ENCODE measurements at regions not wholly inside any gene's neighbourhood (a gene's known extent, or its start where the extent isn't known, plus 50 kb on each side); places are given as distances from the start of the nearest gene placed in this dataset.

GRCh38 chr22:46054091-46055073 lies 77.4 kb upstream of the WNT7B start (continued):
- TF ChIP-seq ZBTB33 (IDR thresholded peaks at IDR 0.05; ENCODE audit: borderline replicate concordance, low read depth) (no peak), GATA2 (CRISPR knock-in tag; IDR thresholded peaks at IDR 0.05) (no peak), USF2 (IDR thresholded peaks at IDR 0.05; ENCODE audit: borderline replicate concordance, low read depth, low read length) (no peak), SIN3A (IDR thresholded peaks at IDR 0.05; ENCODE audit: borderline replicate concordance, low read depth, low read length) (peak; percentile 56; the same call in 1 of the 2 replicates), CTCF (IDR thresholded peaks at IDR 0.05) (no peak), YY1 (IDR thresholded peaks at IDR 0.05; ENCODE audit: low read depth) (0 out of 2 replicates have a peak, but pooled peaks have one; percentile 18), RAD21 (IDR thresholded peaks at IDR 0.05; ENCODE audit: low read length) (no peak), RXRA (IDR thresholded peaks at IDR 0.05; ENCODE audit: borderline replicate concordance, low read depth) (no peak), MEF2A (IDR thresholded peaks at IDR 0.05; ENCODE audit: borderline replicate concordance, low read depth) (no peak), MXI1 (IDR thresholded peaks at IDR 0.05; ENCODE audit: low read depth, low read length) (peak; percentile 7)

GRCh38 chr22:46055181-46055875 lies 78.4 kb upstream of the WNT7B start:
- Histone ChIP-seq H3K4me3 (ENCODE audit: low read depth in 2 of 2, low read length in 1 of 2) (peak overlapping the region; percentile 67 to 68), H3K4me2 (peak overlapping the region; percentile 98), H3K79me2 (ENCODE audit: insufficient read depth) (peaks cover 84% of the 10 kb centered on the region), H3K27me3 (ENCODE audit: insufficient read depth) (no peaks in the 10 kb centered on the region), H3K4me1 (ENCODE audit: control insufficient read depth in 1 of 2, insufficient read depth in 2 of 2, low read depth in 1 of 2, low read length in 1 of 2) (peaks cover 44 to 69% of the 10 kb centered on the region in 2 experiments), H3K9me2 (no peaks in the 10 kb centered on the region), H3K36me3 (replicated peaks in 1 of 2; ENCODE audit: control insufficient read depth in 1 of 2, insufficient read depth in 2 of 2, low read length in 1 of 2) (peaks cover 0 to 4% of the 10 kb centered on the region in 2 experiments), H2AFZ (ENCODE audit: low read depth) (no peak overlapping the region), H3K27ac (ENCODE audit: low read depth in 2 of 2, low read length in 1 of 2) (peak overlapping the region; percentile 94 to 100), H3F3A (replicated peaks; ENCODE audit: insufficient read depth) (peaks cover 55% of the 10 kb centered on the region), H3K9me3 (no peaks in the 10 kb centered on the region), H4K20me1 (ENCODE audit: insufficient read depth) (no peaks in the 10 kb centered on the region), H3K9ac (peak overlapping the region; percentile 97)
- CTCF ChIA-PET = interaction anchor here (0.6 to 10.4 kb wide), 10 partner anchors 9 to 61 kb away, joined by 3 to 76 read pairs (median 6); no protein-coding TSS in a partner anchor
- DNase-seq = peak; percentile 51
- POLR2A ChIA-PET = interaction anchor here (0.6 to 8.1 kb wide), 11 partner anchors 9 to 48 kb away, joined by 3 to 63 read pairs (median 15); no protein-coding TSS in a partner anchor
- 19% methylated on average over 11 of the region's 17 CpGs for WGBS (ENCODE audit: low lambda C conversion rate)
- TF ChIP-seq FOSL2 (IDR thresholded peaks at IDR 0.05; ENCODE audit: borderline replicate concordance, low read depth) (no peak), MAX (IDR thresholded peaks at IDR 0.05; ENCODE audit: low read depth) (0 out of 2 replicates have a peak, but pooled peaks have one; percentile 10), TEAD4 (IDR thresholded peaks at IDR 0.05; ENCODE audit: borderline replicate concordance, insufficient read depth) (no peak), RXRA (IDR thresholded peaks at IDR 0.05; ENCODE audit: borderline replicate concordance, low read depth) (0 out of 2 replicates have a peak, but pooled peaks have one; percentile 18), GATA2 (CRISPR knock-in tag; IDR thresholded peaks at IDR 0.05) (no peak), MXI1 (IDR thresholded peaks at IDR 0.05; ENCODE audit: low read depth, low read length) (peak; percentile 43; the same call in 1 of the 2 replicates), GABPA (IDR thresholded peaks at IDR 0.05; ENCODE audit: low read depth) (no peak), FOXM1 (IDR thresholded peaks at IDR 0.05; ENCODE audit: low read depth) (no peak), REST (IDR thresholded peaks at IDR 0.05; ENCODE audit: low read depth, low read length) (no peak), RAD21 (IDR thresholded peaks at IDR 0.05; ENCODE audit: low read length) (no peak), TAF1 (IDR thresholded peaks at IDR 0.05; ENCODE audit: borderline replicate concordance, low read depth, low read length) (no peak), NFIC (IDR thresholded peaks at IDR 0.05; ENCODE audit: borderline replicate concordance) (no peak)
